ENCODE measurements at regions not wholly inside any gene's neighbourhood (a gene's known extent, or its start where the extent isn't known, plus 50 kb on each side); places are given as distances from the start of the nearest gene placed in this dataset.
A peak's percentile ranks its signal among the peaks of the same experiment; 100 is the strongest.

GRCh38 chr10:44435196-44435595, 50.3 kb upstream of the CXCL12 start:
- no peak for DNase-seq (ENCODE audit: low read depth)

- no peak for DNase-seq (ENCODE audit: low read depth)
Measured at GRCh38 chr10:44436240-44436639, 51.3 kb upstream of the CXCL12 start.

- DNase-seq (ENCODE audit: low read depth) = no peak
Measured at GRCh38 chr10:44437840-44438511, 53.1 kb upstream of the CXCL12 start.

GRCh38 chr10:44439239-44439957, 54.5 kb upstream of the CXCL12 start:
- DNase-seq (ENCODE audit: low read depth) = no peak

GRCh38 chr10:44439958-44440244, 55.0 kb upstream of the CXCL12 start:
- no peak for DNase-seq (ENCODE audit: low read depth)

GRCh38 chr10:44457259-44457658, 72.4 kb upstream of the CXCL12 start:
- DNase-seq (ENCODE audit: low read depth) = no peak

GRCh38 chr10:44458671-44459413, 73.9 kb upstream of the CXCL12 start:
- DNase-seq (ENCODE audit: low read depth) = no peak

- no peak for DNase-seq (ENCODE audit: low read depth)
Measured at GRCh38 chr10:44459671-44460070, 74.8 kb upstream of the CXCL12 start.

GRCh38 chr10:44460416-44460815, 75.5 kb upstream of the CXCL12 start:
- DNase-seq (ENCODE audit: low read depth) = no peak

GRCh38 chr10:44462338-44462914, 77.5 kb upstream of the CXCL12 start:
- no peak for DNase-seq (ENCODE audit: low read depth)

- DNase-seq (ENCODE audit: low read depth) = peak; percentile 3
Measured at GRCh38 chr10:44463511-44464121, 78.7 kb upstream of the CXCL12 start.

GRCh38 chr10:44464503-44464902, 79.6 kb upstream of the CXCL12 start:
- no peak for DNase-seq (ENCODE audit: low read depth)

GRCh38 chr10:44465401-44466115, 80.7 kb upstream of the CXCL12 start:
- DNase-seq (ENCODE audit: low read depth) = no peak

- DNase-seq (ENCODE audit: low read depth) = no peak
Measured at GRCh38 chr10:44466236-44466635, 81.3 kb upstream of the CXCL12 start.

- DNase-seq (ENCODE audit: low read depth) = no peak
Measured at GRCh38 chr10:44467090-44467489, 82.2 kb upstream of the CXCL12 start.

GRCh38 chr10:44467900-44468299, 83.0 kb upstream of the CXCL12 start:
- DNase-seq (ENCODE audit: low read depth) = no peak

GRCh38 chr10:44468525-44468924, 83.6 kb upstream of the CXCL12 start:
- no peak for DNase-seq (ENCODE audit: low read depth)

GRCh38 chr10:44468965-44469364, 84.1 kb upstream of the CXCL12 start:
- no peak for DNase-seq (ENCODE audit: low read depth)

GRCh38 chr10:44470784-44471183, 85.9 kb upstream of the CXCL12 start:
- no peak for DNase-seq (ENCODE audit: low read depth)

GRCh38 chr10:44471410-44471809, 86.5 kb upstream of the CXCL12 start:
- DNase-seq (ENCODE audit: low read depth) = no peak

GRCh38 chr10:44473146-44473545, 88.2 kb upstream of the CXCL12 start:
- no peak for DNase-seq (ENCODE audit: low read depth)

All from renal cortical epithelial cell (primary cell).